MM.1S (cell line): ENCODE measurements at regions not wholly inside any gene's neighbourhood (a gene's known extent, or its start where the extent isn't known, plus 50 kb on each side); places are given as distances from the start of the nearest gene placed in this dataset.

Source experiments
- DNase-seq: peaks from one replicate; pipeline ENCODE4 v3.0.0-alpha.2; 2015
- H2AFZ ChIP-seq: fragments of 300-600 bp; sonication (generic); 2 replicates; pipeline ENCODE4 v1.6.0; 2016; ENCODE audit warnings: antibody characterized with exemption, low read length
- H3F3A ChIP-seq: fragments of 300-600 bp; sonication (generic); 2 replicates; pipeline ENCODE4 v1.6.1; 2016; ENCODE audit warnings: mild to moderate bottlenecking, antibody characterized with exemption, low read length, moderate library complexity, mixed read lengths; ENCODE audit not compliant: insufficient read depth
- H3K27ac ChIP-seq: fragments of 300-600 bp; sonication (generic); 2 replicates; pipeline ENCODE4 v1.5.1; 2016; ENCODE audit warnings: mild to moderate bottlenecking, low read length
- H3K27me3 ChIP-seq: fragments of 300-600 bp; sonication (generic); replicated peaks from 2 replicates; pipeline ENCODE4 v1.6.0; 2016; ENCODE audit warnings: low read length; ENCODE audit not compliant: insufficient read depth
- H3K36me3 ChIP-seq: fragments of 300-600 bp; sonication (generic); replicated peaks from 2 replicates; pipeline ENCODE4 v1.6.1; 2016; ENCODE audit warnings: mild to moderate bottlenecking, low read length, mixed read lengths; ENCODE audit not compliant: insufficient read depth
- H3K4me1 ChIP-seq: fragments of 300-600 bp; sonication (generic); 2 replicates; pipeline ENCODE4 v1.6.1; 2016; ENCODE audit warnings: low read length, mixed read lengths
- H3K4me2 ChIP-seq: fragments of 300-600 bp; sonication (generic); 2 replicates; pipeline ENCODE4 v1.6.0; 2016; ENCODE audit warnings: low read depth, low read length
- H3K4me3 ChIP-seq: fragments of 300-600 bp; sonication (generic); 2 replicates; pipeline ENCODE4 v1.5.1; 2016; ENCODE audit warnings: low read length, mixed read lengths
- H3K79me2 ChIP-seq: fragments of 300-600 bp; sonication (generic); 2 replicates; pipeline ENCODE4 v1.6.1; 2016; ENCODE audit warnings: mixed run types, low read length, mixed read lengths
- H3K9ac ChIP-seq: fragments of 300-600 bp; sonication (generic); 2 replicates; pipeline ENCODE4 v1.6.1; 2016; ENCODE audit warnings: low read length, mixed read lengths
- H3K9me2 ChIP-seq: fragments of 300-600 bp; sonication (generic); replicated peaks from 2 replicates; pipeline ENCODE4 v1.6.1; 2016; ENCODE audit warnings: mild to moderate bottlenecking, low read length, mixed read lengths; ENCODE audit not compliant: insufficient read depth
- H3K9me3 ChIP-seq: fragments of 300-600 bp; sonication (generic); replicated peaks from 2 replicates; pipeline ENCODE4 v1.6.1; 2016; ENCODE audit warnings: mild to moderate bottlenecking, low read length, mixed read lengths; ENCODE audit not compliant: insufficient read depth
- H4K20me1 ChIP-seq: fragments of 300-600 bp; sonication (generic); 2 replicates; pipeline ENCODE4 v1.6.1; 2016; ENCODE audit warnings: mild to moderate bottlenecking, low read length, moderate library complexity, mixed read lengths; ENCODE audit not compliant: insufficient read depth
- EZH2 ChIP-seq: fragments of 300-600 bp; sonication (generic); optimal IDR thresholded peaks from 2 replicates; pipeline ENCODE3; 2017; ENCODE audit warnings: low read depth, mild to moderate bottlenecking, antibody characterized with exemption, low read length, mixed read lengths
- EZH2phosphoT487 ChIP-seq: fragments of 300-600 bp; sonication (generic); IDR thresholded peaks from 2 replicates; pipeline ENCODE4 v1.6.1; 2018; ENCODE audit warnings: antibody characterized with exemption, low read length
- TF ChIP-seq, protein P1 (sequence below): fragments of 300-600 bp; sonication (generic); IDR thresholded peaks from 2 replicates; pipeline ENCODE4 v1.5.1; 2016; ENCODE audit warnings: antibody characterized with exemption, low read length, mixed read lengths

DNA sequence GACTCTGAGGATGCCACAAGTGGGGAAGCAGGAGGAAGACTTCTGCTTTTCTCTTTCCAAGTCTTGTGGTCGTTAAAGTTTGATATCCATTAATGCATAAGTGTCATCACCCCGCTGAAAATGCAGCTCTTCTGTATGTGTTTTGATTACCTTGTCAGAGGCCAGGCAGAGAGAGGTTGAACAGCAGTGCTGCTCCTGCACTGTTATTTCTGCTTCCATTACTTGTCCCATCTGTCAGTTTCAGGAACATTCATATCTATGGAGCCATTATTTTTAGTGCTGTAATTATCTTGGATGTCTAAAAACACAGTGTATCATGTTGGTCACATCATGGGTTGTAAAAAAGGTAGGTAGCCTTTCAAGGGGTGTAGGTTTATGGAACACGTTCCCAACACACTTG, 62.0 kb upstream of the ESX1 start:
- H3K9me2 ChIP-seq: no peaks in the 10 kb centered on the region
- no peak overlapping the region for H2AFZ ChIP-seq
- no peaks in the 10 kb centered on the region for H4K20me1 ChIP-seq
- no peaks in the 10 kb centered on the region for H3K36me3 ChIP-seq
- H3K9ac ChIP-seq: no peak overlapping the region
- no peak overlapping the region for H3K4me2 ChIP-seq
- H3K4me3 ChIP-seq: no peak overlapping the region
- H3K27me3 ChIP-seq: no peaks in the 10 kb centered on the region
- H3K4me1 ChIP-seq: no peaks in the 10 kb centered on the region
- H3K79me2 ChIP-seq: no peaks in the 10 kb centered on the region
- no peaks in the 10 kb centered on the region for H3F3A ChIP-seq
- no peak for DNase-seq
- no peak overlapping the region for H3K27ac ChIP-seq
- TF ChIP-seq EZH2phosphoT487: no peak
- TF ChIP-seq, protein P1, sequence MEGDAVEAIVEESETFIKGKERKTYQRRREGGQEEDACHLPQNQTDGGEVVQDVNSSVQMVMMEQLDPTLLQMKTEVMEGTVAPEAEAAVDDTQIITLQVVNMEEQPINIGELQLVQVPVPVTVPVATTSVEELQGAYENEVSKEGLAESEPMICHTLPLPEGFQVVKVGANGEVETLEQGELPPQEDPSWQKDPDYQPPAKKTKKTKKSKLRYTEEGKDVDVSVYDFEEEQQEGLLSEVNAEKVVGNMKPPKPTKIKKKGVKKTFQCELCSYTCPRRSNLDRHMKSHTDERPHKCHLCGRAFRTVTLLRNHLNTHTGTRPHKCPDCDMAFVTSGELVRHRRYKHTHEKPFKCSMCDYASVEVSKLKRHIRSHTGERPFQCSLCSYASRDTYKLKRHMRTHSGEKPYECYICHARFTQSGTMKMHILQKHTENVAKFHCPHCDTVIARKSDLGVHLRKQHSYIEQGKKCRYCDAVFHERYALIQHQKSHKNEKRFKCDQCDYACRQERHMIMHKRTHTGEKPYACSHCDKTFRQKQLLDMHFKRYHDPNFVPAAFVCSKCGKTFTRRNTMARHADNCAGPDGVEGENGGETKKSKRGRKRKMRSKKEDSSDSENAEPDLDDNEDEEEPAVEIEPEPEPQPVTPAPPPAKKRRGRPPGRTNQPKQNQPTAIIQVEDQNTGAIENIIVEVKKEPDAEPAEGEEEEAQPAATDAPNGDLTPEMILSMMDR: no peak
- TF ChIP-seq EZH2: no peak
- H3K9me3 ChIP-seq: no peaks in the 10 kb centered on the region

DNA sequence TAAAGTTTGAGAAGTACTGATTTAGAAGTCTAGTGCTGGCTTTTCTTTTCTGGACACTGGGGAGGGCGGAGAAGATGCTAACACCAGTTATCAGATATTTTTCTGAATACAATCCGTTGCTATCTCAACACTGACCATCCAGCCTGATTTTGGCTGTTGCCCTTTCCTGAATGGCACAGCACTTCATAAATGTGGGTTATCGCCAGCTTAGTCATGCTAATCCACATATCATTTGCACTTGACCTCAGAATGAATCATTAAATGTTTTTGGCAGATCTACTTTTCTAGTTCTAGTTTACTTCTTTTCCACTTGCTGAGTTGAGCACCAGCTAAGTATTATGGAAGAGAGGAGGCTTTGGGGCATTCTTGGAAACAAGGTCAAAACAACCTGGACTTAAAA, 60.8 kb upstream of the ESX1 start:
- H3K4me2 ChIP-seq: no peak overlapping the region
- H3K9me3 ChIP-seq: no peaks in the 10 kb centered on the region
- no peak overlapping the region for H3K27ac ChIP-seq
- H3K36me3 ChIP-seq: no peaks in the 10 kb centered on the region
- no peaks in the 10 kb centered on the region for H4K20me1 ChIP-seq
- no peaks in the 10 kb centered on the region for H3K4me1 ChIP-seq
- H3K9me2 ChIP-seq: no peaks in the 10 kb centered on the region
- H2AFZ ChIP-seq: no peak overlapping the region
- no peak for DNase-seq
- H3K79me2 ChIP-seq: no peaks in the 10 kb centered on the region
- H3K27me3 ChIP-seq: no peaks in the 10 kb centered on the region
- no peaks in the 10 kb centered on the region for H3F3A ChIP-seq
- H3K9ac ChIP-seq: no peak overlapping the region
- TF ChIP-seq, protein P1: no peak
- TF ChIP-seq EZH2phosphoT487: no peak
- no peak for TF ChIP-seq EZH2
- no peak overlapping the region for H3K4me3 ChIP-seq

- Histone ChIP-seq H4K20me1 (no peaks in the 10 kb centered on the region), H3K36me3 (no peaks in the 10 kb centered on the region), H3K4me3 (no peak overlapping the region), H3K9me2 (no peaks in the 10 kb centered on the region), H2AFZ (no peak overlapping the region), H3K9ac (no peak overlapping the region), H3K27me3 (no peaks in the 10 kb centered on the region), H3K79me2 (no peaks in the 10 kb centered on the region), H3K4me1 (no peaks in the 10 kb centered on the region), H3K9me3 (no peaks in the 10 kb centered on the region), H3F3A (no peaks in the 10 kb centered on the region), H3K27ac (no peak overlapping the region), H3K4me2 (no peak overlapping the region)
- DNase-seq: no peak
- no peak for TF ChIP-seq EZH2phosphoT487
- no peak for TF ChIP-seq EZH2
- TF ChIP-seq, protein P1: no peak
These were observed 56.0 kb upstream of the ESX1 start for GRCh38 chrX:104310657-104311254.
